HG03039 (cell line): ENCODE measurements at regions not wholly inside any gene's neighbourhood (a gene's known extent, or its start where the extent isn't known, plus 50 kb on each side); places are given as distances from the start of the nearest gene placed in this dataset.

Experiments used
- ATAC-seq: cut with Tn5 transposase; IDR thresholded peaks from one replicate; pipeline ENCODE4 v1.9.1; 2021; ENCODE audit warnings: mild to moderate bottlenecking, moderate library complexity; ENCODE audit not compliant: unreplicated experiment

DNA sequence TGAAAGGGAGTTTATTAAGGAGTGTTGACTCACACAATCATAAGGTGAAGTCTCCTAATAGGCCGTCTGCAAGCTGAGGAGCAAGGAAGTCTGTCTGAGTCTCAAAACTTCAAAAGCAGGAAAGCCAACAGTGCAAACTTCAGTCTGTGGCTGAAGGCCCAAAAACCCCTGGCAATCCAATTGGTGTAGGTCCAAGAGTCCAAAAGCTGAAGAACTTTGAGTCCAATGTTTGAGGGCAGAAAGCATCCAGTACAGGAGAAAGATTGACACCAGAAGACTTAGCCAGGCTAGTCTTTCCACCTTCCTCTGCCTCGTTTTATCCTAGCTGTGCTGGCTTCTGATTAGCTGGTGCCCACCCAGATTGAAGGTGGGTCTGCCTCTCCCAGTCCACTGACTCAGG lies 535.2 kb downstream of the ARAP2 start:
- ATAC-seq = no peak

DNA sequence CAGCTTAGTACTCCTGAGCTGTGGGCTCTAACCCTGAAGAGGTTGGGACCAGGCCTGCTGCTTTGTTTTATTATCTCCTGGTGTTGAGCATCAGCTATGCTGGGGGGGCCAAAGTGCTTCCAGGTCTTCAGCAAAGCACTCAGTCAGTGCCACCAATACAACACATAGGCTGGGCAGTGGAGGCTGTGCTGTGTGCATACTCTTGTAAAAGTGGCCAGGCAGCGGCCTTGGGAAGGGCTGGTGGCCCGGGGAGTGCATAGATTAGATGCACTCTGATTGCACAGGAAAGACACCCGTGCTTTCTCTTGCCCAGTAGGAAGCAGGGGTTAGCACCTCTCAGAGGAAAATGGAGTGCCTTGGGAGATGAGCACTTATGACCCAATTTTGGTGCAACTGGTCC lies 534.0 kb downstream of the ARAP2 start:
- no peak for ATAC-seq

DNA sequence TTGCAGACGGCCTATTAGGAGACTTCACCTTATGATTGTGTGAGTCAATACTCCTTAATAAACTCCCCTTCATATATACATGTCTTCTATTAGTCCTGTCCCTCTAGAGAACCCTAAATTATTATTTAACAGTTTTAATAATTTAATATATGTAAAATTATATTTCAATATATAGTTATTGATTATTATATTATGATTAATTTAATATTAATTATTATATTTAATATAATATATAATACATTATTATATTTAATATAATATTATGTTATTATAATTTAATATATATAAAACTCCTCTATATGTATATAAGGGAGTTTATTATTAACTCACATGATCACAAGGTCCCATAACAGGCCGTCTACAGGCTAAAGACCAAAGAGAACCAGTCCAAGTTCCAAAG lies 533.2 kb downstream of the ARAP2 start:
- ATAC-seq = no peak

DNA sequence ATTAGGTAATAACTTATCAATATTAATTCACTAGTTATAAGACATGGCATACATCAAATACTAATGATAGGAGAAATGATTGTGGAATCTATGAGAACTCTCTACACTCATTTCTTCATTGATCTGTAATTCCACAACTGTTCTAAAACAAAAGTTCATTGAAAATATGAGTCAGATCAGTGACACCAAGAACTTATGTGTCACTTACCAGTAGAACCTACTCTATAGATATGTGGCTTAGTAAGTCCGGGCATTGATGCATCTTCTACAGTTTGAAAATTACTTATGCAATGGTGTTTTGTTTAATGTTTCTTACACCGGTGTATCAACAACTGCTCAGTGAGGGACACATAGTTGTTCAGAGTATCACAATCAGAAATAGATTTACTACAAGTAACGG lies 520.3 kb downstream of the ARAP2 start:
- ATAC-seq = no peak

DNA sequence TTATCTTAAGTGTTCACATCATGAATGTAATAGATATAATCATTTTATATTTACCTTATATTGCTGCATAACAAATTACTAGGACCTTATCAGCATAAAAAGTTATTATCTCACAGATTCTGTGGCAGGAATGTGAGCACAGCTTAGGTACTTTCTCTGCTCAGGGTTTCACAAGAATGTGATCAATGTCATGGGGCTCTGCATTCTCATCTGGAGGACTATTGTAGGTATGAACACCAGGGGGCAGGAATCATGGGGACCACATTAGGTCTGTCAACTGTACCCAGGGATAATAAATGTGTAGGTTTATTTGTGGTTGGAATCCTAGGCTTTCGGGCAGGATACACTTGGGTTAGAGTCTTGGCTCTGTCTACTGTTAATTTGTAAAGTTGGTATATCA lies 519.2 kb downstream of the ARAP2 start:
- ATAC-seq = no peak

DNA sequence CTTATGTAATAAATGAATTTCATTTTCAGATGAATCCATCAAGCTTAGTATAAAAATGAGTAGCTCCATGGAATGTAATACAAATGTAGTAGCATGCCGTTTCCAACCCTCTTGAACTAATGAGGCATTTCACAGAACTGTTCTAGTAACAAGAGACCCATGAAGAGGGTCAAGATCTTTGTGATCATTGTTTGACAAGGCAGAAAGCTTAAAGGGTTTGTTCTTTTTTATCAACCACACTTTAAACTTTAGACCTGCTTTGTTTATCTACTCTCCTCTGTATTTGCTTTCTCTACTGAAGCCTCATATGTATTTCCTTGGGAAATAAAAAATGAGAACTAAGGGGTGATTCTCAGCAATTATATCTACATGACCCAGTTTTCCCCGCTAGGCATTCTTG lies 513.9 kb downstream of the ARAP2 start:
- ATAC-seq = no peak

DNA sequence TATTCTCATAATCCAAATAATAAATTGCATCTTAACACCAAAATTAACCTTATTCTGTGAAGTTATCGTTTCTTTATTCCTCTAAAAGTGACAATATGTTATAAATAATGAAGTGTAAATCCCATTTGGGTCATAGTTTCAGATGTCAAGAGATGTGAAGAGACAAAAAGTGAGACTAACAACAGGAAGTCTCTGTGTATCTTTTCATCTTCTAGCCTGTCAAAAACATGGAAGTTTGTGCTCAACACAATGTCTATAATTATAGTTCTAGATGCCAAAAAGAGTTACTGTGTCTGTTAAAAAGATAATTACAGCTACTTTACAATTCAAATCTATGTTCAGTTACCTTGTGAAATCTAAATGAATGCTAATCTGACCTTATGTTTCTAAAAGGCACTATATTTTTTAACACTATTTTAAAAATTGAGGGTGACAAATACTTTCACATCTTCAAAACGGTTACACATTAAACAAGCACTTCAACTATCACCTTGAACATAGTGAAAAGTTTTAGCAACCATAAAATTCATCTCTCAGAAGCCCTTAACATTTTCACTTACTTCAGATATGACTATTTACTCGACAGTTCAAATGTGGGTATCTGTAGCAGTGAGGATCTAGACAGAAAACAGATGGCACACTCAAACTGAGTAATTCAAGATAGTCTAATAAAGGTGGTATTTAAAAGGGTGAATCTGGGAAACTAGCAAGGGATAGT lies 509.8 kb downstream of the ARAP2 start:
- ATAC-seq = no peak

DNA sequence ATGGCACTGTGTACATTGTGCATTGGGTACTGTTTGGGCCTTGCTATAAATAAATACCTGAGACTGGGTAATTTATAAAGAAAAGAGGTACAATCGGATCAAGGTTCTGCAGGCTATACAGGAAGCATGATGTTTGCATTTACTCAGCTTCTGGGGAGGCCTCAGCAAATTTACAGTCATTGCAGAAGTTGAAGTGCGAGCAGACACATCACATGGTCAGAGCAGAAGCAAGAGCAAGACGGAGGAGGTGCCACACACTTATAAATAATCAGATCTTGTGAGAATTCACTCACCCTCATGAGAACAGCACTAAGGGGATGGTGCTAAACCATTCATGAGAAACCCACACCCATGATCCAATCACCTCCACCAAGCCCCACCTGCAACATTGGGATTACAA lies 505.0 kb downstream of the ARAP2 start:
- ATAC-seq = no peak

DNA sequence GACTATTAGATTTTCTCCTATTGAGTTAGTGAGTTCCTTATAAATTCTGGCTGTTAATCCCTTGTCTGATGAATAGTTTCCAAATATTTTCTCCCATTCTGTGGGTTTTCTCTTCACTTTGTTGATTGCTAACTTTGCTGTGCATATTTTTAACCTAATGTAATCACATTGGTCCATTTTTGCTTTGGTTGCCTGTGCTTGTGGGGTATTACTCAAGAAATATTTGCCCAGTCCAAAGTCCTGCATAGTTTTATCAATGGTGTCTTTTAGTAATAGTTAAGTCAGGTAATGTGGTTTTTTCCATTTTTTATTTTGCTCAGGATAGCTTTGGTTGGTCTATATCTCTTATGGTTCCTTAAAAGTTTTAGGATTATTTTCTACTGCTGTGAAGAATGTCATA lies 490.3 kb downstream of the ARAP2 start:
- no peak for ATAC-seq

DNA sequence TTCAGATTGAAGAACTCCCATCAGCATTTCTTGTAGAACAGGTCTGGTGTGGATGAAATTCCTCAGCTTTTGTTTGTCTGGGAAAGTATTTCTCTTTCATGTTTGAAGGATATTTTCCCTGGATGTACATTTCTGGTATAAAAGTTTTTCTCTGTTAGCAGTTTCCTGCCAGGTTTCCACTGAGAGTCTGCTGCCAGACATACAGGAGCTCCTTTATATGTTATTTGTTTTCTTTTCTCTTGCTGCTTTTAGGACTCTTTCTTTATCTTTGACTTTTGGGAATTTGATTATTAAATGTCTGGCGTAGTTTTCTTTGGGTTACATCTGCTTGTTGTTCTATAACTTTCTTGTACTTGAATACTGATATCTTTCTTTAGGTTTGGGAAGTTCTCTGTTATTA lies 486.5 kb downstream of the ARAP2 start:
- ATAC-seq = no peak

DNA sequence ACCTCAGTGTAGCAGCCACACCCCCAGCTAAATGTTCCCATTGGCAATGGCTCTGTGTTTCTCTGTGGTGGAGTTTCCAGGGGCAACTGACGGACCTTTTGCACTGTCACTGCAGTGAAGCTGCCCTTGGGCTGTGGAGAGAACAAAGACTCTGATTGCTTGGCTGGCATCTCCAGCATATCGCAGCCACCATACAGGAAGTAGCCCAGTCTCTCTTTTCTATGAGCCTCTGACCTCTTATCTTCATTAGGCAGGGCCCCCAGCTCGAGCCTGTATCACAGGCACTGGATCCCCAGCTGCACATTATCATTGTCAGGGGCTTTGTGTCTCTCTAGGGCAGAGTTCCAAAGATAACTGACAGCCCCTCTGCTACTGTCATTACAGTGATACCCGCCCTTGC lies 483.5 kb downstream of the ARAP2 start:
- no peak for ATAC-seq

DNA sequence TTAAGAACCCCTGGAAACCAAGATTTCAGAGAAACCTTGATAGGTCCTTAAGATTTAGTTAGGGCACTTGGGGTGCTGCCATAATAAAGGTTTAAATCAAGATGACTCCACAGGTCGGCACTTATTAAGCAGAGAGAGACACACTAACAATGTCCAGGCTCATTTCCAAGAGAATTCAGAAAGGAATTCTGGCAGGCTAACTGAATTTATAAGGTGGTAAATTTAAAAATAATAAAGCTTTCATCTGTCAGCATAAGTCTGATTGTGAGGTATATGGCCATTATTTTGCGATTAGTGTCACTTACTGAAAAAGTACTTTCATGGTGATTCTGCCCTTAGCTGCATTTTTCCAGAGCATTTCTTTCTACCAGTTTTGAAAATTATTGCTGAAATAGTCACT lies 472.7 kb downstream of the ARAP2 start:
- ATAC-seq = no peak

DNA sequence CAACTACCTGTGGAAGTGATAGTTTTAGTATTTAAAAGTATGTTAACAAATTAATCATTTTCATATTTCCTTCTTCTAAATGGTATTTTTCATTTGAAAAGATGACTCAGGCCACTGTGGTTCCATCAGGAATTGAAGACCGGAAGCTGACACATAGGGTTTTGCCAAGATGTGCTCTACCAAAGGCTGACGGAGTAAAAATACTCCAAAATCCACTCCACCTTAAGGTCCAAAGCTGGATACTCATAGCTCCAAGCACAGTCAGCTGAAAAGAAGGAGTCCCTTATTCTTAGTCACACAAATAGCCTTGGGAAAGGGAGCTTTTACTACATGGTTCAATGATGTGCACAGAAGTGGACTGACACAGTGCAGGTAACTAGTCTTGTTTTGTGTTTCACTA lies 472.0 kb downstream of the ARAP2 start:
- ATAC-seq = no peak

DNA sequence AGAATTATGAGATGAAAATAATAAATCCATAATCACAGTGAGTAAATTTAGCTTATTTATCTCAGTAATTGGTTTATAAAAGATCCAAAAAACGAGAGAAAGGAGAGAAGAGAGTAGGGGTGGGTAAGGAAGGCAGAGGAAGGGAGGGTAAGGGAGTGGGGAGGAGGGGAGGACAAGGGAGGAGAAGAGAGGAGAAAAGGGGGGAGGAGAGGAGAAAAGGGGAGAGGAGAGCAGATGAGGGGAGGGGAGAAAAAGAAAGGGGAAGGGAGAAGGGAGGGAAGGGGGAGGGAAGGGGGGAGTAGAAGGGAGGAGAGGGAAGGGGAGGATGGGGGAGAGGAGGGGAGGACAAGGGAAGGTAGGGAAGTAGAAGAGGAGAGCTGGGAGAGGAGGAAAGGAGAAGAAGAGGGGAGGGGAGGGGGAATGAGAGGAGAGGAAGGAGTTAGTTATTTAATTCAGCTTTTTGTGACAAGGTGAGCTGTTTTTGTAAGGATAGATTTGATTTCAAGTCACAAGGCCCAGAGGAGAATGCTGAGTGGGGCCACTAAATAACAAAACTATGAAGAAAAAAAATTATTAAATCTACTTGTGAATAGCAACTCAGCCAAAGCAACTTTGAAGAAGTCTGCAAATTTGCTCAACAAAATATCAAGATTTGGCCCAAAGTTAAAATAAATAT lies 454.3 kb downstream of the ARAP2 start:
- ATAC-seq = no peak

DNA sequence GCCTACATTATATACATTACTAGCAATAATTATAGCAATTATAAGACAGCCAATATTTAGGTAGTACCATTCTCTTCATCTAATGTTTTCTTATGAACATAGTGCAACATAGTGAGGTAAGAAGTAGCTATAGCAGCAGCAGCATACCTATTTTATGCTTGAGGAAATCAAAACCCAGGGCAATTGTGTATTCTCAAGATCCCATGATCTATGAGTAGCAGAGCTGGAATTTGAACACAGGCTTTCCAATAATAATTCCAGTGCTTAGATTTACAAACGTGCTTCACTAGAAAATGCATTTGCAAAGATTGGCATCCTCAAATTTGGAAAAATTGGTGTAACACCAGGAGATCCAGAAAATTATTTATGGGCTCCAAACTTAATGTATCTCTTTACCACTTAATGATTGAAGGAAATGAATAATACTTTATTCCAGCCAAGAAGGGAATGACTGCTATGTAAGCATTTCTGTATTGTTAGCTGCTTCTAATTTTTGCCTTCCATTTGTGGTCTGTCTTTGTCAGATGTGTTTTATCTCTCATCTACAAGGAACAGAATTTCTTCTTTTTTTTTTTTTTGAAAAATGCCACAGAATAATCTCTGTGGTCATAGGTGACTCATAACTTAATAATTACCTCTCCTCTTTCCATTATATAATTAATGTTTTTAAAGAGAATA lies 451.1 kb downstream of the ARAP2 start:
- ATAC-seq = no peak

DNA sequence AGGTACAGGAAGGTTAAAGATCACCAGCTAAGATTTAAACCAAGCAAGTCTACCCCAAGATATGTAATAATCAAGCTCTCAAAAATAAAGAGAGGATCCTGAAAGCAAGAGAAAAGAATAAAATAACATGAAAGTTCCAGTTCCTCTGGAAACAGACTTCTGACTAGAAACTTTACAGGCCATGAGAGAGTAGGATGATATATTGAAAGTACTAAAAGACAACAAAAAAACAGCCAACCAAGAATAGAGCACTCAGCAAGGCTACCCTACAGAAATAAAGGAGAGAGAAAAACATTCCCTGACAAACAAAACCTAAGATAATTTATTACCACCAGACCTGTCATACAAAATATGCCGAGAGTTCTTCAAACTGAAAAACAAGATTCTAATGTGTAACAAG lies 450.5 kb downstream of the ARAP2 start:
- ATAC-seq = no peak

DNA sequence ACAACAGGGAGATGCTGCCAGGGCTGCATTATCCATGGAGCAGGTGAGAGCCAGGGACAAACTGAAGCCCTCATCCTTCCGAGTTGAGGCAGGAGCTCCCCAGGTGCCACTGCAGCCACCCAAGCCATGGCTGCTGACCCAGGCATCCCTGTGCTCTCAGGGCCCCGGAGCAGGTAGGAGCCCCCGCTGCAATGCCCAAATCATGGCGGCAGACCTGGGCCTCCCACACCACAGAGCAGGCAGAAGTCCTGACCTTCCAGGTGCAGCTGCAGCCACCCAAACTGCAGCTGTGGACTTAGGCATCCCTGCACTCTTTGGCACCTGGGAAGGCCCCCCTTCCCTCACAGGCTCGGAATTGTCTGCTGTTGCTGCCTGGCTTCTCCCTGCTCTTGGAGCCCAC lies 443.6 kb downstream of the ARAP2 start:
- no peak for ATAC-seq

DNA sequence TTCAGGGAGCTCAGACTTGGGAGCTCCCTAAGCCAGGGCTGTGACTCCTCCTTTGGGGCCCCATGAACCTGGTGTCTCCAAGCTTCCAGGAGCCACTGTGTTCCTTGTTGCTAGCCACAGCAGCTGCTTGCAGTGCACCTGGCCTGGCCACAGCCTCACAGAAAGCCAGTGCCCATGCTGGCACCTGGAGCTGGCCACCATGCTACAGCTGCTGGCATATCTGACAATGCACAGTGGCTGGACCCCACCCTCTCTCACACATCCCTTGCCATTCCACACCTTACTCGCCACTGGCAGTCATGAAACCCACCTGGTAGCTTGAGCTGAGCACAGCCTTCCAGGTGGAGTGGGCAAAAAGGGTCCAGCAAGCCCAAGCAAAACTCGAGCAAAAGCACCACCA lies 441.7 kb downstream of the ARAP2 start:
- no peak for ATAC-seq

DNA sequence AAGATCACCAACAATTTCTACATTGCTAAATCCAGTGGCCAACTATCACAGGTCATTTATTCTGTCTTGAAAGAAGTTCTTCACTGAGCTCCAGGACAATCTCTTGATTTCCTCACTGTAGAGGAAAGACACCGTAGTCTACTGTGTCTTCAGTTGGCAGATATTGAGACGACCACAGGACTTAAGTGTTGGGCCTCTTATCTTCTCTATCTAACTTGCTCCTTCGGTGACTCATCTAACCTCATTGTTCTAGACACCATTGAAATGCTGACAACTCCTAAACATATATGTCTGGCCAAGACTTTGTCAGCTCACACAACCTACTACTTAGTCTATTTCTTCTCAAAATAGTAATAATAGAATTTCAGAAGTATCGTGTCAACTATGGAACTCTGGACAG lies 425.8 kb downstream of the ARAP2 start:
- no peak for ATAC-seq

DNA sequence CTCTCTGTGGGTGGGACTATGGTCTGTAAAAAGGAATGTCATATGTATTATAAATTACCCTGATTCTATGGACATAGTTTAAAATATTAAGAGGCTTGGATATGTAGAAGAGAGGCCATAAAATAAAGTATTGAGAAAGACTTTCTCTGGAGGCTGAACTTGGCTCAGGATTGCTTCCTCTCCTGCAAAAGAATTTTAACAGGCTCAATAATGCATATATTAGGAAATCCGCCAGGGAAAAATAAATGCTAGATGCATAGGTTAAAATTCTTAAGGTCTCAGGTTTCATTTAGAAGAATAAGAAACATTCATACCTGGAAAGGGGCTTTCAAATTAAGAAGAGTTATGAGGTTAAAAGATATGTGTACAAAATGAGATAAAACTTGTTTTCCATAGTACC lies 424.3 kb downstream of the ARAP2 start:
- no peak for ATAC-seq

DNA sequence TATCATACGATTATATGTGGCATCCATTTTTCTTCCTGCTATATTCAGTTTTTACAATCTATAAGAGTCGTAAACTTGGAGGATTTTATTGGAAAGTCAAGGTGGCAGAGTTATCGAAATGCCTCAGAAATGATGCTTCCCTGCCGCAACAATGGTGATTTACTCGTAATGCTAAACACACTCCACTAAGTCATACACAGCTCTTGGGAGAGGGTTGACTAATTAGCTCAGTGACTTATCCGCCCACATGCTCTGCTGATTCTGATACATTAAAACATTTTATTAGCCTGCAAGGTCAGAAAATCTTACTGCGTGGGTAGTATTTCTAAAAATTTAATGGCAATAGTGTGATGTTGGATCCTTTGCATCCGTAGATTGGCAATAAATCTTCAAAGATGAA lies 420.1 kb downstream of the ARAP2 start:
- ATAC-seq = no peak

DNA sequence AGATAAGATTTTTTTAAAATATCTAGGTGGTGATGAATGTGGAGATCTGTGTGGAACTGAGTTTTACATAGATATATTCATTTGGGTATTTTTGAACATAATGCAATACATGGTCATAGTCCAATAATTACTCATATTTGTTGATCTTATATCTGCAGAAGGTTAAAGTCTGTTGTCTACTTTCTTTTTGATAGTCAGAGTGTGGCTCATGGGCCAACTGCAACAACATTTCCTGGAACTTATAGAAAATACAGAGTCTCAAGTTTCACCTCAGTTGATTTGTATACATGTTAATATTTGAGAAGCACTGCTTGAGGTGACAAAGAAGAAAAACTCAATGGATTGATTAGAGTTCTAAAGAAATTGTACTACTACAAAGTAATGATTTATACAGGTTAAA lies 408.4 kb downstream of the ARAP2 start:
- no peak for ATAC-seq
